MCF 10A (cell line): ENCODE measurements at regions not wholly inside any gene's neighbourhood (a gene's known extent, or its start where the extent isn't known, plus 50 kb on each side); places are given as distances from the start of the nearest gene placed in this dataset.

Experiments used
- BruUV-seq: library from RNA; stranded (reverse); fragments of 400-500 nt; replicated peaks from 2 replicates; lab custom pipeline; 2021; lab: Mats Ljungman, UMichigan
- CTCF ChIA-PET: fragments of 300-600 bp; sonication (Branson Sonifier 250); formaldehyde crosslinking; extraction: SDS; loops from one replicate; lab custom pipeline; 2021; ENCODE audit warnings: antibody characterized with exemption, inconsistent platforms; lab: Yijun Ruan, JAX
- POLR2A ChIA-PET: fragments of 300-600, 350-650 bp; sonication (Branson Sonifier 250); formaldehyde crosslinking; extraction: SDS; loops from one replicate; lab custom pipeline; 2020; ENCODE audit warnings: antibody characterized with exemption, inconsistent platforms; lab: Yijun Ruan, JAX
- DNase-seq: peaks from one replicate; pipeline ENCODE4 v3.0.0-alpha.2; 2018; ENCODE audit not compliant: unreplicated experiment
- H3K27ac Mint-ChIP-seq: one replicate; pipeline ENCODE4 v1.8.0; 2022; ENCODE audit warnings: mild to moderate bottlenecking, low read depth, mixed read lengths; ENCODE audit not compliant: unreplicated experiment
- H3K27me3 Mint-ChIP-seq: one replicate; pipeline ENCODE4 v1.8.0; 2022; ENCODE audit warnings: mixed read lengths; ENCODE audit not compliant: insufficient read depth, unreplicated experiment
- H3K36me3 Mint-ChIP-seq: one replicate; pipeline ENCODE4 v1.8.0; 2022; ENCODE audit warnings: mild to moderate bottlenecking, moderate library complexity, mixed read lengths; ENCODE audit not compliant: insufficient read depth, unreplicated experiment
- H3K4me1 Mint-ChIP-seq: one replicate; pipeline ENCODE4 v1.8.0; 2022; ENCODE audit warnings: mixed read lengths; ENCODE audit not compliant: insufficient read depth, unreplicated experiment
- H3K4me3 Mint-ChIP-seq: one replicate; pipeline ENCODE4 v1.8.0; 2022; ENCODE audit warnings: mild to moderate bottlenecking, moderate library complexity, mixed read lengths; ENCODE audit not compliant: unreplicated experiment
- H3K9me3 Mint-ChIP-seq: one replicate; pipeline ENCODE4 v1.8.0; 2022; ENCODE audit warnings: mixed read lengths; ENCODE audit not compliant: unreplicated experiment
- CTCF ChIP-seq: fragments of 200-600 bp; IDR thresholded peaks from one replicate; pipeline ENCODE4 v1.8.0; 2022; ENCODE audit warnings: antibody characterized with exemption, mild to moderate bottlenecking; ENCODE audit not compliant: unreplicated experiment
- intact Hi-C: fragments of 100-400 bp; cut with micrococcal nuclease; formaldehyde crosslinking; loops from 2 replicates; pipeline ENCODE4 v1.14.1; 2022

DNA sequence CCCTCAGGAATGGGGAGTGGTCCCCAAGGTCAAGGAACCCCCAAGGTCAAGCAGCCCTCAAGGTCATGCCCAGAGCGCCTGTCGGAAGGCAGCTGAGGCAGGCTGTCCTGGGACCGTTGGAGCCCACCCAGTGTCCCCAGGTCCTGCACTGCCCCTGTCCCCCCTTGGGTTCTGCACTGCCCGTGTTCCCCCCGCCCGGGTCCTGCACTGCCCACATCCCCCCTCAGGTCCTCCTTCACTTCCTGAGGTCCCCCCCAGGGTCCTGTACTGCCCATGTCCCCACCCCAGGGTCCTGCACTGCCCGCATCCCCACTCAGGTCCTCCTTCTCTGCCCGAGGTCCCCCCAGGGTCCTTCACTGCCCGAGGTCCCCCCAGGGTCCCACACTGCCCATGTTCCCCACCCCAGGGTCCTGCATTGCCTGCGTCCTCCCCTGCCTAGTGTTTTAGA is 1073.0 kb downstream of the BRD1 start:
- ChIA-PET POLR2A (no interaction called here), CTCF (no interaction called here)
- Mint-ChIP-seq H3K27me3 (no peaks in the 10 kb centered on the region), H3K9me3 (peaks cover 17% of the 10 kb centered on the region), H3K36me3 (no peaks in the 10 kb centered on the region), H3K4me3 (no peak overlapping the region), H3K4me1 (no peaks in the 10 kb centered on the region), H3K27ac (no peak overlapping the region)
- DNase-seq: no peak
- no TSS peak for BruUV-seq
- TF ChIP-seq CTCF: no peak
- intact Hi-C loops: no loop called here

- POLR2A ChIA-PET: no interaction called here
- Mint-ChIP-seq H3K4me1 (no peaks in the 10 kb centered on the region), H3K27ac (no peak overlapping the region), H3K9me3 (peaks cover 10% of the 10 kb centered on the region), H3K4me3 (no peak overlapping the region), H3K36me3 (no peaks in the 10 kb centered on the region), H3K27me3 (no peaks in the 10 kb centered on the region)
- no peak for TF ChIP-seq CTCF
- DNase-seq: no peak
- no TSS peak for BruUV-seq
- intact Hi-C loops: no loop called here
- CTCF ChIA-PET: no interaction called here
Measured at GRCh38 chr22:48753752-48754517, 1073.7 kb downstream of the BRD1 start.

DNA sequence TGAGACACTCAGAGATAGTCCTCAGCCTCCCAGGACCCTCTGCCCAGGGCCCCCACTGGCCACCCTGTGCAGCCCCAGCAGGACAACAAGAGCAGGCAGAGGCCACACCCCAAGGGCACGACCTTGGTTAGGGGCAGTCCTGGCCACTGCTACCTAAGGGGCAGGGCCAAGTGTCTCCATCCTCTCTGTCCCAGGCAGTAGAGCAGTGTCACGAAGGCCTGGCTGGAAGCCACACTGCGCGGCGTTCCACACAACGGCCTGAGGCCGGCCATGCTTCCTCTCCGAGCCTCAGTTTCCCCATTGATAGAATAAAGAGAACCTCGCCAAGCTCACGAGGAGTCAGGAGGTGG is 1074.3 kb downstream of the BRD1 start:
- Mint-ChIP-seq H3K27me3 (no peaks in the 10 kb centered on the region), H3K27ac (no peak overlapping the region), H3K9me3 (peaks cover 7% of the 10 kb centered on the region), H3K4me1 (no peaks in the 10 kb centered on the region), H3K4me3 (no peak overlapping the region), H3K36me3 (no peaks in the 10 kb centered on the region)
- TF ChIP-seq CTCF: no peak
- DNase-seq: no peak
- intact Hi-C loops: no loop called here
- CTCF ChIA-PET: no interaction called here
- POLR2A ChIA-PET: no interaction called here
- BruUV-seq: no TSS peak

GRCh38 chr22:48752451-48753380 is 1075.0 kb downstream of the BRD1 start:
- no peak overlapping the region for H3K27ac Mint-ChIP-seq
- H3K36me3 Mint-ChIP-seq: no peaks in the 10 kb centered on the region
- POLR2A ChIA-PET: no interaction called here
- CTCF ChIA-PET: no interaction called here
- no peak for DNase-seq
- no peaks in the 10 kb centered on the region for H3K27me3 Mint-ChIP-seq
- peaks cover 7% of the 10 kb centered on the region for H3K9me3 Mint-ChIP-seq
- H3K4me1 Mint-ChIP-seq: no peaks in the 10 kb centered on the region
- H3K4me3 Mint-ChIP-seq: no peak overlapping the region
- intact Hi-C loops: no loop called here
- TF ChIP-seq CTCF: no peak
- no TSS peak for BruUV-seq
